IPS-18c (cell line): ENCODE measurements at regions not wholly inside any gene's neighbourhood (a gene's known extent, or its start where the extent isn't known, plus 50 kb on each side); places are given as distances from the start of the nearest gene placed in this dataset.

Source experiments
- H3K4me3 ChIP-seq: 2 replicates; pipeline ENCODE4 v1.7.0; 2013; ENCODE audit warnings: low read depth, mild to moderate bottlenecking, low read length, moderate library complexity; ENCODE audit not compliant: insufficient read depth
- H3K9me3 ChIP-seq: one replicate; pipeline ENCODE4 v1.6.1; 2013; ENCODE audit warnings: mild to moderate bottlenecking, low read length, moderate library complexity; ENCODE audit not compliant: control insufficient read depth, insufficient read depth

DNA sequence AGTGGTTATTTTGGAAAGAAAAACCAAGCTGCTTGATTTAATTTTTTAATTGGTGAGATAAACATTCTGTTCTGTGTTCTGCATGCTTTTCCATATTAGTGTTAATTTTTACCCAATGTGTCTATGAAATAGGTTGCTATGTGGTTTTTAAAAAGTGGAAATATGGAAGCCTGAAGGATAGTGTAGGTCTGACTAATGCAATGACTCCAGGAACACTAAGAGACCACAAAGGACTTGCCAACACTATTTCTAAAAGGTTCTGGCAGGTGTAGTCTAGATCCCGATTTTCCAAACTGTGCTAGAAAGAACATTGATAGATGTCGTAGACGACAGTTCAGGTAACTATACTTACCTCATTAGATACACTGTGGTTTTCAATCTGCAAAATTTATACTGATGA, 877.4 kb upstream of the GOT2 start:
- Histone ChIP-seq H3K9me3 (no peaks in the 10 kb centered on the region), H3K4me3 (no peak overlapping the region)

DNA sequence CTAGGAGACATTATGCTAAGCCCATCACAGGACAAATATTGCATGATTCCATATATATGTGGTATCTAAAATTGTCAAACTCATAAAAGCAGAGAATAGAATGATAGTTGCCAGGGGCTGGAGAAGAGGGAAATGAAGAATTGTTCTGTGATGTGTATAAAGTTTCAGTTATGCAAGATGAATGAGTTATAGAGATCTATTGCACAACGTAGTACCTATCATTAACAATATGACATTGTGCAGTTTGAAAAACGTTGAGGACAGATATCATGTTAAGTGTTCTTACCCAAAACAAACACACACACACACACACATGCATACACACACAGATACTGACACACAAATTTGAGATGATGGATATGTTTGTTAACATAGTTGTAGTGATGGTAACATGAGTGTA, 871.6 kb upstream of the GOT2 start:
- no peak overlapping the region for H3K4me3 ChIP-seq
- H3K9me3 ChIP-seq = no peaks in the 10 kb centered on the region

DNA sequence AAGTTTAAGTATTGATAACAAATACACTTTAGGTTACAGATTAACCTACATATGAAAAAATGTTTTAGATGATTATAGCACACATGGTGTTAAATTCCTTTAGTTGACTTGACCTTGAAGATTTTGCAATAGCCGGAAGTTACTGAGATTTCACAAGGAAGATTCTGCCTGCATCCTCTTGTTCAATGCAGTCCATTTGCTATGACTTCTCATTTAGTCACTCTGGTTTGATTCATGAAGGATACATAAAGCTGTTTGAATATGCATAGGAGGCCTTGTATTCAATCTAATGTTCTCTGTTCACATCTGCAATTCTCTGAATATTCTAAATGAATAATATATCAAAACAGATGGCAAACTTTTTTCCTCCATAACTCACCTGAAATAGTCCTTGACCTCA, 870.2 kb upstream of the GOT2 start:
- Histone ChIP-seq H3K4me3 (no peak overlapping the region), H3K9me3 (no peaks in the 10 kb centered on the region)

DNA sequence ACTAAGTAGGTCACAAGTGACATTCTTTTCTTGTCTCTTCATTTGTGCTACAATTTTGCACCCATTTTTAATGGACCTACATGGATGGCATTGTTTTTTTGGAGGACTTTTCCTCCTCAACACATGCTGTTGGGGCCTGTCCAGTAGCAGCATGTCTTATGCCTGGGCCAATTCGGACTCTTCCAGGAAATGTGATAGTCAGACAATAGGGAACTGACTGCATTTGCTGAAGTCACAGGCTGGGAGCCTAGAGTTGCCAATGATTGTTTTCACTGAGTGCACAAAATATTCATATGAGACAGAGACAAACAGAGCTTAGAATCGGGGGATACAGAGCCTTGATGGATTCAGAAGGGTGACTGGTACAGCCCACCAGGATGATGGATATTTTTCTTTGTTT, 867.3 kb upstream of the GOT2 start:
- H3K4me3 ChIP-seq = no peak overlapping the region
- H3K9me3 ChIP-seq = no peaks in the 10 kb centered on the region

DNA sequence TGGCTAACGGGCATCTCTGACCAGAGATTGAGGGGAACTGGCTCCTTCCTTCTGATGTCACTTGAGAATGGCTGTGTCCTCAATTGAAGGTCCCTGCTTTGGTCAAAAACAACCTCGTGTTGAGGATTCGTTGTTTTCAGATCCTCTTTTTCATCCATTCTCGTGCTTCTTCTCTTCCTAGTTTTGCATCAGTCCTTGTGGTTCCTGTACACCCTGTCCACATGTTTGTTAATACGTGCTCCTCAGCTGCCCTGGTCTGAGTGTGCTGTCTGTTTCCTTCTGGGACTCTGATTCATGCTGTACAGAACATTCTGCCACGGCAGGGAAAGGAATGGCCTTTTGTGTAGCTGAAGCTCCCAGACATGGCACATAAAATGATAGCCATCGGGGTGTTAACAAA, 863.2 kb upstream of the GOT2 start:
- H3K4me3 ChIP-seq = no peak overlapping the region
- H3K9me3 ChIP-seq = no peaks in the 10 kb centered on the region

DNA sequence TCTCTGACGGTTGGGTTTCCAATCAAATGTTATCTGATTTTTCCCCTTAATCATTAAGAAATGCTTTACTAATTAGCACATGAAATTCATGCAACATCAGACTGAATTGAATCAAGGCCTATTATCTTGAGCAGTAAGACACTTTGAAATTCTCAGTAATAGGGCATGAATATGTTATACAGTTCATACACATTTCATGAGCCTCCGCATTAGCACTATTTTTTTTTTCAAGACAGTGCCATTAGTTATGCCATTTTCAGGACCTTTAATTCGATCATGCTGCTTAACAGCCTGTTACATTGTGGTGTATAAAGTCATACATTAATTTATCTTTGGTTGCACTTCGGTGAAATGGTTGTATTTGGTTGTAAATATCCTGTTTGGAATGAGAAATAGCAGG, 862.6 kb upstream of the GOT2 start:
- H3K9me3 ChIP-seq = no peaks in the 10 kb centered on the region
- H3K4me3 ChIP-seq = no peak overlapping the region

DNA sequence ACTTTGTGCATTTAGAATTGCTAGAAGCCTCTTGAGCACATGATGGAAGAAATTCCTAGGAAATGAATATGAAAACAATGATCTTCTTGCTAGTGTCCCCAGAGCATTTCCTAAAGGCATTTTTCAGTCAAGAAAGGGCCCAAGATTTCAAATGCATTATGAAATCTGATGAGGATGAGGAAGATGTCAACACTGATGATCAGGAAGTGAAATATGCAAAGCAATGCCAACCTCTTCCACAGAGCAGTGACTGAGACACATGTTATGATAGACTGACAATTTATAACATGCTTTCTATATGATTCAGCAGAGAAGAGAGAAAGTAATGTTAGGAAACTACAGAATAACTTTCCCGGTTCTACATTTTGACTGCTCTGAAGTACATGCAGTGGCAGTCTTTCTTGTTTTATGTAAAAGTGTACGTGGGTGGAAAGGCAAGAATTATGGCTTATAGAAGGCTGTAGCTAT, 859.1 kb upstream of the GOT2 start:
- Histone ChIP-seq H3K9me3 (no peaks in the 10 kb centered on the region), H3K4me3 (no peak overlapping the region)

DNA sequence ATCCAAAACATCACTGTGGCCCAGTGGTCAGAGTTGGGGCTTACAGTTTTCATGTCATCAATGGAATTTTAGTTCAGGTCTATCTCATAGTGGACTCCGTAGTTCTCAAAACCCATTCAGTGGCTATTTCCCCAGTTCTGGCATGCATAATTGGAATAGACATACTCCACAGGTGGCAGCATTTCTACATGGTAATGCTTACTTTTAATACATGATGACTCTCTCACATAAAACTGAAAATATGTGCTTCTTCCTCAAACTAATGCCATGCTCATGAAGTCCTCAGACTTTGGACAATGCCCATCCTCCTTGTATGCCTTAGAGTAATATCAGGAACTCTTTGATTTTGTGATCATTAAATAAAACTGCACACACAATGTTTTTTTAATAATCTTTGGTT, 857.4 kb upstream of the GOT2 start:
- Histone ChIP-seq H3K4me3 (no peak overlapping the region), H3K9me3 (no peaks in the 10 kb centered on the region)

DNA sequence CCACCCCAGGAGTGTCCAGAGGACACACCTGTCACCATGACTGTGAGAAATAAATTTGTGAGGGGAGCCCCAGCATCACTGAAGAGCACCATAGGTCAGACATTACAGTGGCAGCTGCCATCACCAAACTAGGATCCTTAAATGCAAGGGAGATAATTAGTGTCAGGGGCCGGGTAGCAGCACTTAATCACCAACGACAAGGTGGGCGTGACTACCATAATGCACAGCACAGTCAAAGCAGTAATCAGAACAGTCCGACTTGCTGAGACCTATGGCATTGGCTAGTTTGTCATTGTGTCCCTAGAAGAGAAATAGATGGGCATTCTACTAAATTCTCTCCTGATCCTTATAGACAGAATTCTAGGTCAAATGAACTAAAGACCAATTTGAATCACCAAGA, 856.7 kb upstream of the GOT2 start:
- Histone ChIP-seq H3K4me3 (no peak overlapping the region), H3K9me3 (no peaks in the 10 kb centered on the region)

DNA sequence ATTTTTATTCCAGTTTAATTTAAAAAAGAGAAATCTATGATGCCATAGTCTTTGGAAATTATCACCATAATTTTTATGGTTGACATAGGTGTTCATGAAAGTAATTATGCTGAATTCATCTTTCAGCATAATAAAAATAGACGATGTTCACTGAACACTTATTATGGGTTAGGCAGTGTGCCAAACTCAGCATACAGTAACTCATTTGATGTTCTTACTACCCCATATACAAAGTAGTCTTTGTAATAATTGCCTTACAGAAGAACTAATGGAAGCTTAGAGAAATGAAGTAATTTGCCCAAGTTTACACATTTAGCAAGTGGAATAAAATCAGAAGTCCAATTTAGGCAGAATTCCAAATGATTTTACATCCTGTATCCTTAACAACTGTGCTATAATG, 852.2 kb upstream of the GOT2 start:
- H3K4me3 ChIP-seq = no peak overlapping the region

DNA sequence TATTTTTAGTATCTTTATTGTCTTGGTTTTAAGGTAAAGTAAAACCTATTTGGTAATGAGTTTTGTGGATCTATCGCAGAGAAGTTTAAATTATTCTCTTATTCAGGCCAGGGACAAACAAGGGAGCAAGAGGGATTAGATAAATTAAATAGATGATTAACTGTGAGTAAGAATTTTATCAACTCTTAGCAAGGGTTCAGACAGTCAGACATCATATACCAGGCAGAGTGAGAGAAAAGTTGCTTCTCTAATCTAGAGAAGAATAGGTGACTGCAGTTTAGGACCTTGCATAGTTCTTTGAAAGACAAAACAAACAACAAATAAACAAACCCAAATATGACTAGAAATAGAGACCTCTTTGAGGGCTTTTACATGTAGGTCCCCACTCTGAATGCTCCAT, 840.2 kb upstream of the GOT2 start:
- Histone ChIP-seq H3K9me3 (no peaks in the 10 kb centered on the region), H3K4me3 (no peak overlapping the region)

More for the DNA sequence above, 852.2 kb upstream of the GOT2 start:
- H3K9me3 ChIP-seq = no peaks in the 10 kb centered on the region

DNA sequence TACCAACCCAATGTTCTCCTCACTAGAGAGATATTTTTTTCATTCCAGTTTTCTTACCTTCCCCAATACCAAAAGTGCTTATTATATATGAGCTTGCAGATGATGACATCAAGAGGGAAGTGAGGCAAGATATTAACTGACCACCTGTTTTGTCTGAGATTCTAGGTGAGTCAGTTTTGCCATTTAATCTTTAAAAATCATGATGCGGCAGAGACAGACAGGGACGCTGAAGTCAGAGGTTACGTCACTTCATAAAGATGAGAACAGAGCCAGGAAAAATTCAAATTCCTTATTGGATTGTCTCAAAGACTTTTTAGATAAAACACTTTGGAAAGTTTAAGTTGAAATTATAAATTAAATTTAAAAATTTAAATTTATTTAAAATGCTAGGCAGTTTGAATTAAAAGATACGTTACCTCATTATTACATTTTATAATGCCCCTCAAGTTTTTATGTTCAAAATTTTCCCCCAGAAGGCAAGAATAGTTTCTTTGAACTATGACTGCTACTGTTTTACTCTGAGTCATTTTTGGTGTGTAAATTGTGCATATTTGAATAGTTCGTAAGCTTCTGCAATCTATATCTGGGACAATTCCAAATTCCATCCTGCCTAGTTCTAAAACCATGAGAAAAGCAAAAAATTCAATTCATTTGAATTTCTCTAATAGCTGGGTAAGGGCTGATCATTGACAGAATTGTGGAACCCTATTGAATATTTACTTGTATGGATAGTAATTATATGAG, 839.6 kb upstream of the GOT2 start:
- no peaks in the 10 kb centered on the region for H3K9me3 ChIP-seq

DNA sequence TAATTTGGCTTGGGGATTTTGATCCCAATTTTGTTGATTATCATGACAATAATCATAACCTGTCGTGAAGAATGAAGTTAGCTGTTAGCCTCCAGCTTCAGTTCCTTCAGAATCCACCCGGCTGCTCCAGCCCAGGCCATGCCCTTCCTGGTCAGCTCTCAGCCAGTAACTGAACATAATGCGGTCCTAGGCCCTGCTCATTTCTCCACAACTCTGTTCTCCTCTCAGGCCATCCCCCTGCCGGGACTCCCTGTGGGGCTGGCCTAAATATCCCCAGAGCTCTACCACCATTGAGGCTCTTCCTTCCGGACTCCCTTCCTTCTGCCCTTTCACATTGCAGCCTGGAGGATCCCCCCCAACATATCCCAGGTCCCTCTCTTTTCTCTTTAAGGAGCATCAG, 833.4 kb upstream of the GOT2 start:
- Histone ChIP-seq H3K4me3 (no peak overlapping the region), H3K9me3 (no peaks in the 10 kb centered on the region)

More for the DNA sequence above, 839.6 kb upstream of the GOT2 start:
- no peak overlapping the region for H3K4me3 ChIP-seq

DNA sequence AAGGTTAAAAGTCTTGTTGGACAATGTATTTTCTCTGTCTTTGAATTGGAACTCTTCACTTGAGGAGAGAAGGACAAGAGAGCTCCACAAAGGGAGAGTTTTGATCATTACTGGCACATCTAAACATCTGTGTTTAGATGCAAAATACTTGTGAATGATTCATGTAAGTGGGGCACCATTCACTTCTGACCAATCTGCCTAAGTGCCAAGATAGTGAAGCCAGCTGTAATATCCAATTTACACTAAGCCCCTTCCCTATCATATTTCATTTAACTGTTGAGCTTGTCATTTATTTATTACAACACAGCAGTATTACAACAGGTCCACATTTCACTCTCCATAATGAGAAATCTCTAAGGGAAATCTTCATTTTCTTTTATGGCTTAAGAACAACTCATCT, 832.3 kb upstream of the GOT2 start:
- Histone ChIP-seq H3K9me3 (no peaks in the 10 kb centered on the region), H3K4me3 (no peak overlapping the region)

DNA sequence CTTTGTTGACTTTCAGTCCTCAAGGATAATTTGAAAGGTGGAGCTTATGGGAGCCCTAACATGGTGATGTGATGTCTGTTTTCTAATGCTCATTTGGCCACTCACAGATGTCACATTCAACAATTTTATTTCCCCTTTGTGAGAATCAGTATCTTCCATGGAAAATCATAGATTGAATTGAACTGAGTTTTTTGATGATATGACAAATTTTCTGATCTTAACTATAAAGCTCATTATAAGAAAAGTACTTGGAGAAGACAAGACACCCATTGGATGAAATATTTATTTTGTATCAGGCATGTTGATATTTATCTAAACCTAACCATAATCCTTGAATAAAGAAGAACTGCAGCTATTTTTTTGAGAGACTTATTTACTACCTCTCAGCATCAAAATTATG, 824.6 kb upstream of the GOT2 start:
- H3K9me3 ChIP-seq = no peaks in the 10 kb centered on the region
- H3K4me3 ChIP-seq = no peak overlapping the region

DNA sequence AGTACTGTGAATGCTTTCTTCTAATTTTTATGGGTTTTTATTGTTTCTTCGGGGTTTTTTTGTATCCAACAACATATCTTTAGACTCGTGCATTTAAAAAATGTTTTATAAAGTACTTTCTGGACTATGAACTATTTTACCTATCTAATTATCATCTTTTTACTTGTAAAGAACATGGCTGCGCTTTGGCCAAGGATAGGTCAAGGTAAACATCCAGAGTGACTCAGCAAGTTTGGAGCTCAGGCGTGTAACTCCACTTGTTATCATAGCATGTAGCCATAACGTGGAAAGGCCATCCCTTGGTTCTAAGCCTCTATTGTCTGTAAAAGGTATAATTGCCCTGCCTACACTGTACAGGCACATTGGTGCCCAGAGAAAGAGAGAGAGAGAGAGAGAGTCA, 818.0 kb upstream of the GOT2 start:
- Histone ChIP-seq H3K9me3 (no peaks in the 10 kb centered on the region), H3K4me3 (no peak overlapping the region)

DNA sequence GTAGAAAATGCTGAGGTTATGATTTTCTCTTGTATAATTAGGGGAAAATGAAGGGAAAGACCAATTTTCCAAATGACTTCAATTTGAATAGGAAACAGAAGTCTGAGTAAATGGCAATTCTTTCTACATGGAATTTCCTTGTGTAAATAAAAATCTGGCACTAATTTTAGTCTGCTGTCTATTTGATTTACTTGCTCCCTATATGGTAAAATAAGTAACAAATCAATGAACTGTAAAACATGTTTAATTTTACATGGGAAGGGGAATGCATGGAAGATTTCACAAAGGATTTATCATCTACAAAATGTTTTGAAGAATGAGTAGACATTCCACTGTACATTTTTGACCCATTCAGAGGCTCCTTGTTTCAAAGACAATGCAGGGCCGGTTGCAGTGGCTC, 811.6 kb upstream of the GOT2 start:
- Histone ChIP-seq H3K4me3 (no peak overlapping the region), H3K9me3 (no peaks in the 10 kb centered on the region)

DNA sequence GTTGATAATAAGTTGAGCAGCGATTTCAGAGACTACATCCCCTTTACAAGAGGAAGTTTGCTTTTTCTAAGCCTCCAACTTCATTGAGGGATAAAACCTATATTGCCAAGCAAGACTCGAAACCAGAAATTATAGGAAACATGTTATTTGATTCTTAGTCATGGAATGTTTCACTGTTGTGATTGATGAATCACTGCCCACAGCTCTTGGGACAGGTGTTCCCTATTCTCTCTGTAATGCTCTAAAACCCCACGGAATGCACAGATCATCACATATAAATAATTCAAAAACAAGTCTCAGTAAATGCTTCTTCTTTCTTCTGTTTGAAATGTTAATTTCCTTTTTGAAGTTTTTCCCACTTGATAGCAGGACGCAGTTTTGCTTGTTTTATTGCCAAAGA, 809.5 kb upstream of the GOT2 start:
- Histone ChIP-seq H3K4me3 (no peak overlapping the region), H3K9me3 (no peaks in the 10 kb centered on the region)

DNA sequence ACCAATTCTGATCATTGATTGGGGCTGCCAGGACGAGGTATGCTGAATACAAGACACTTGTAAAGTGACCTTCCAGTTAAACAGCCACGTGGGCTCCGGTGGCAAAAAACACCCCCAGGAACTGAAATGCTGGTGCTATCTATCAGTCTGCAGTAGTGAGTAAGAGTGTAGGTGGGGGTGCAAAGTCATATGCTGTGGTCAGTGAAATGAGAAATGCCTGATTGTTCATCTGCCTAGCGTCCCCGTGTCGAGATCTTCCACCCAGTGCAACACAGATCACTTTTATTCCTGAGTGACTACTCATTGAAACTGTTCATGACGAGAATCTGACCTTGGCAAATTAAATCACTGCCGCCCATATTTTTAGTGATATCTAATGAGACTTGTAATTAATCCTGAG, 806.5 kb upstream of the GOT2 start:
- Histone ChIP-seq H3K9me3 (no peaks in the 10 kb centered on the region), H3K4me3 (no peak overlapping the region)
